Pulmonary artery endothelial cell (primary cell): ENCODE measurements at regions not wholly inside any gene's neighbourhood (a gene's known extent, or its start where the extent isn't known, plus 50 kb on each side); places are given as distances from the start of the nearest gene placed in this dataset.
"Not testable (repeated sequence)": the region's sequence is repeated elsewhere in the genome, so short reads cannot be mapped to it uniquely, and the experiment has no call there.

Experiments
- DNase-seq: peaks from one replicate; pipeline ENCODE4 v3.0.0-alpha.2; 2011; ENCODE audit warnings: low read depth, low spot score

GRCh38 chr12:87579091-87579490 is 450.1 kb downstream of the C12orf50 start:
- not testable (repeated sequence) for DNase-seq

DNA sequence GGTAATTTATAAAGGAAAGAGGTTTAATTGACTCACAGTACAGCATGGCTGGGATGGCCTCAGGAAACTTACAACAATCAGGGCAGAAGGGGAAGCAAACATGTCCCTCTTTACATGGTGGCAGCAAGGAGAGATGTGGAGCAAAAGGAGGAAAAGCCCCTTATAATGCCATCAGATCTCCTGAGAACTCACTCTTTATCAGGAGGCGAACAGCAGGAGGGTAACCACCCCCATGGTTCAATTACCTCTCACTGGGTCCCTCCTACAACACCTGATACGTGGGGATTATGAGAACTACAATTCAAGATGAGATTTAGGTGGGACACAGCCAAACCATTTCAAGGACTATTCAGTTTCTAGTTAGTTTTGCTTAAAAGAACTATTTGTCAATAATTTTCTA is 453.3 kb downstream of the C12orf50 start:
- no peak for DNase-seq

DNA sequence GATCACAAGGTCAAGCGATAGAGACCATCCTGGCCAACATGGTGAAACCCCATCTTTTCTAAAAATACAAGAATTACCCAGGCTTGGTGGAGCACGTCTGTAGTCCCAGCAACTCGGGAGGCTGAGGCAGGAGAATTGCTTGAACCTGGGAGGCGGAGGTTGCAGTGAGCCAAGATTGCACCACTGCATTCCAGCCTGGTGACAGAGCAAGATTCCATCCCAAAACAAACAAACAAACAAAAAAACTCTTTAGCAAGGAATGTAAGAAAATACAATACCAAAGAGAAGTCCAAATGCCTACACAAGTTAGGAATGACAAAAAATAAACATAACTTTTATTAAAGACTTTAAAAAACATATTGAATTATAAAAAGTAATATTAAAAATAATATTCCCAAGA is 462.3 kb downstream of the C12orf50 start:
- DNase-seq, result not testable (repeated sequence)

- no peak for DNase-seq
Observed at GRCh38 chr12:87556985-87557384, 472.2 kb downstream of the C12orf50 start.

DNA sequence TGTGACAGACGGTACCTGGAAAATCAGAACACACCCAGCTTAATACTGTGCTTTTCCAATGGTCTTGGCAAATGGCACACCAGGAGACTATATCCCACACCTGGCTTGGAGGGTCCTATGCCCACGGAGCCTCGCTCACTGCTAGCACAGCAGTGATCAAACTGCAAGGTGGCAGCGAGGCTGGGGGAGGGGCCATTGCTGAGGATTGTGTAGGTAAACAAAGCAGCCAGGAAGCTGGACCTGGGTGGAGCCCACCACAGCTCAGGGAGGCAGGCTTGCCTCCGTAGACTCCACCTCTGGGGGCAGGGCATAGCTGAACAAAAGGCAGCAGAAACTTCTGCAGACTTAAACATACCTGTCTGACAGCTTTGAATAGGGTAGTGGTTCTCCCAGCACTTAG is 498.0 kb downstream of the C12orf50 start:
- not testable (repeated sequence) for DNase-seq

GRCh38 chr12:87529413-87529812 is 499.8 kb downstream of the C12orf50 start:
- DNase-seq, result no peak

- no peak for DNase-seq
Observed at GRCh38 chr12:87520968-87521367, 508.2 kb downstream of the C12orf50 start.

- DNase-seq, result no peak
Observed at GRCh38 chr12:87518481-87518880, 510.7 kb downstream of the C12orf50 start.

- no peak for DNase-seq
Observed at GRCh38 chr12:87518036-87518435, 511.2 kb downstream of the C12orf50 start.

DNA sequence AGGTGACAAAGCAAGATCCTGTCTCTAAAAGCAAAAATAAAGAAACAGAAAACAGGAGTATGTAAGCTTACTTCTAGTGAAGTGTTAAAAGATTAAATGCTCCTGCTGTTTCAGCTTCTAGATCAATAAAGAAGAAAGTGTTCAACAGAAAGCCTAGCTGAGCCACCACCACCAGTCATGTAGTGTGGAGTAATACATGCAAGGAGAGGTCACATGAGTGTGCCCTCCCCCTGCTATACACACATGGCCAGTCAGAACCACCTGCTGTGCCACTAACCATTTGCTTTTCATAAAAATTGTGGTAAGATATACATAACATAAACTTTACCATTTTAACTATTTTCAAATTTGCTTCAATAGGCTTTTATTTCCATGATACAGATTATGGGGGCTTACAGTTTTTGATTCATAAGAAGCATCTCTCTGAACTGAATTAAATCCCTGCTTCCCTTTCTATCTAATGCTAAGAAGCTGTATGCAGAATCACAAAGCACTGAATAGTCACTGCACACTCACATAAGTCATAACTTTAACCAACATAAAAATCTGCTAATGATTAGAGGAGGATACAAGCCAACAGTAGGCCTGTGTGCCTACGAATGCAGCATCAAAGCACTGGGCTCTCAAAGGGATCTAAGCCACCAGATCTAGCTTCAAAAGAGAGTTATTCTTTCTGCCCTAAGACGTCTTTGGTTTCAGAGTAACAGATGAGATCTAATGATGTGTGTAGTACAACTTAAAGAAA is 515.5 kb downstream of the C12orf50 start:
- no peak for DNase-seq

DNA sequence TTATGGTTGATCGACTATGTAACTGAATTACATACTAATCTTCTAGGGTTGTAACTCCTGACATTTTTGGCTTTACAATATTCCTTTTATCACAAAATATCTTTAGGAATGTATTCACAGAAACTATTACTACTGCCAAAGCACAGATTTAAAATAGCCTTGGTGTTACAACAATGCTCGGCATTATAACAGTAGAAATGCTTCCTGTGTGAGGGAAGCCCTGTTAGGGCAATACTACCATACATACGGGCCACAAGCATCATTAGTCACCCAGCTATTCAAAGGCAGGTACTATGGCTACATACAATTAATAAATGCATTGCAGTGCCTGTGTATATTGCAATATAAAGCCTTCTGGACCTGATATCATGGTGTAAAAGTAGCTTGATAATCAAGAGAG is 517.8 kb downstream of the C12orf50 start:
- no peak for DNase-seq

- no peak for DNase-seq
Observed at GRCh38 chr12:87509237-87509820, 519.9 kb downstream of the C12orf50 start.

DNA sequence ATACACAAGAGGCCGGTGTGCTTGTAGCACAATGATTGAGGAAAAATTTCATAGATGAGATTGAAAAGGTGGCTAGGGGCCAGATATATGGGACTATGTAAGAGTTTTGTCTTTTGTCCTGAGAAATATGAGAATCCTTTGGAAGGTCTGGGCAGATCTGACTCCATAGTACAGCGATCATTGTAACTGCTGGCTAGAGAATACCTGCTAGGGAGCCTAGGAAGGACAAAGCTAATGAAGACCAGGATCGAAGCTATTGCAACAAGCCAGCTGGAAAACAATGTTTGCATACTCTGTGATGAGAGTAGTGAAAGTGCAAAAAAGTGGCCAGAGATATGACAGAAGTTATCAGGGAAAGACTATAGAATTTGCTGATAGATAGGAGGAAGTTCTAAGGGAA is 537.6 kb downstream of the C12orf50 start:
- DNase-seq, result no peak

- no peak for DNase-seq
Observed at GRCh38 chr12:87491089-87491488, 538.1 kb downstream of the C12orf50 start.

DNA sequence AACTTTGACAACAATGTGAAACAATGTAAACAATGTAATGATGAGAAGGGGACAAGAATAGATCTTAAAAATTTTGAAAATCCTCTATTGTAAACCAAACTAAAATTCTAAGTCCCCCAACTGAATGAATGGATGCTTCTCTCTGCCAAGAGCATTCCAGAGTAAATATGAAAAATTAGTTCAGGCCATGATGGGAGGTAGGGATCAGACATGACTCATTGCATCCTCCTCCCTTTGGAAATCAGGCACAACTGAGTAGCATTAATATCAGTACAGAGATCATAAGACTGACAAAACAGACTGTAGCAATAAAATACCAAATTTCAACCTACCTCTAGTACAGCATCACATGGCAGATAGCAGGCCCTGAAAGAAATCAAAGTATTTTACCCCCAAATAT is 559.9 kb downstream of the C12orf50 start:
- no peak for DNase-seq

DNA sequence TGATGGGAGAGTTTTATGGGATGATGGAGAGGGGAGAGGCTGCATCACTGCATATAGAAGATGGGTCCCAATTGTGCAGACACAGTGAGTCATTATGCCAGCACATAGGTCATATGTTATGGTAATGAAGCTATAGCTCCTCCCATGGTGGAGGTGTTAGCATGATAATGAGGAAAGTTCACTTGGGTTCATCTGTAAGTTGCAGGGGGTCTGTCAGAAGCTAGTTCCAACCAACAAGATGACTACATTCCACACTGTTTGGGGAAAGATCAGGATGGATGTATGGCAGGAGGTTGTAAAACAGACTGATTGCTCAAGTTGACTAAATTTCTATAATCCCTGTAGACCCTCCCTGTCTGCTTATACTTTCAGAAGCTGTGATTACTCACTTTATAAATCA is 561.3 kb downstream of the C12orf50 start:
- DNase-seq, result no peak

DNA sequence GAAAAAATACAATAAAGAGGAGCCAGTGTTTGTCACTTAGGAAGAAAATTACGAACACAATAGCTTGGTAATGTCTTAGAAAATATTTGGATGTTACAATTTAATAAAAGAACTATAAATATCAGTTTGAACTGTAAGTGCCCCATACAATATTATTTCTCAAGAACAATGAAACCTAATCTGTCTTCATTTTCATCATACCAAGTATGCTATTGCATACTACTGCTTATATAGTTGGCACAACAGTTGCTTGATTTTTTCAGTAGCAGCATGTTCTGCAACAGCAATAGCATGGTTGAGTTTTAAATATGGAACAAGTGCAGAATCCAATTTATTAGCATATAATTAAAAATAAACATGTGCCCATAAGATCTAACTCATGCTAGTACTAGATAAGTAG is 564.6 kb downstream of the C12orf50 start:
- no peak for DNase-seq

DNA sequence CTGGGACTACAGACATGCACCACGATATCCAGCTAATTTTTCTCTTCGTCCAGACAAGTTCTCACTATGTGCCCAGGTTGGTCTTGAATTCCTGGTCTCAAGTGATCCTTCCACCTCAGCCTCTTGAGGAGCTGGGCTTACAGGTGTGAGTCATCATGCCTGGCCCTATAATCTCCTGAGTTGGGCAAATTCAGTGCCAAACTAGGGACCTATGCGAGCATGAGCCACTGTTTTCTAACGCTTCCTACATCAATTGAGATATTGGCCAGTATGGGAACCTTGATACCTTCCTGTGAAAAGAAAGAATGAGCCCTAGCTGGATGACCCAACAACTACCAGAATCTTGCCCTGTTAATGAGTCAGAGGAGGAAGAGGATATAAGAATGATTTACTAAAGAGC is 585.2 kb downstream of the C12orf50 start:
- DNase-seq, result no peak

- no peak for DNase-seq
Observed at GRCh38 chr12:87441511-87441910, 587.7 kb downstream of the C12orf50 start.

GRCh38 chr12:87439990-87440827 is 589.0 kb downstream of the C12orf50 start:
- peak; percentile 73 for DNase-seq

DNA sequence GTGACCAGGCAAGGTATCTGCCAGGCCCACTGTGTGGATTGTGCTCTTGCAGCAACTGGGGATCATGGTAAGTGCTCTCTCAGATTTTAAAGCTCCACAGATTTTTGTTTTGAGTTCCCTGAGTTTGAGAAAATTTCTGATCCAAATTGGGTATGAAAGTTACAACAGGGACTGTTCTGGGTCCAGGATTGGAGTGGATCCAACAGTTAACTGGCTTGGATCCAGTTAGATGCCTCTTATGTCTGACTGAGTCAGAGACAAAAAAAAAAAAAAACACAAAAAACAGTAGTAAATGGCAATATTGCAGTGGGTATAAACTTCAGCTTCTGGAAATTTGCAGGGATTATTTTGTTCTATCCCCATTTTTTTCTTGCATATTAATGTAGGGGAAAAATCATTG is 598.8 kb downstream of the C12orf50 start:
- no peak for DNase-seq

DNA sequence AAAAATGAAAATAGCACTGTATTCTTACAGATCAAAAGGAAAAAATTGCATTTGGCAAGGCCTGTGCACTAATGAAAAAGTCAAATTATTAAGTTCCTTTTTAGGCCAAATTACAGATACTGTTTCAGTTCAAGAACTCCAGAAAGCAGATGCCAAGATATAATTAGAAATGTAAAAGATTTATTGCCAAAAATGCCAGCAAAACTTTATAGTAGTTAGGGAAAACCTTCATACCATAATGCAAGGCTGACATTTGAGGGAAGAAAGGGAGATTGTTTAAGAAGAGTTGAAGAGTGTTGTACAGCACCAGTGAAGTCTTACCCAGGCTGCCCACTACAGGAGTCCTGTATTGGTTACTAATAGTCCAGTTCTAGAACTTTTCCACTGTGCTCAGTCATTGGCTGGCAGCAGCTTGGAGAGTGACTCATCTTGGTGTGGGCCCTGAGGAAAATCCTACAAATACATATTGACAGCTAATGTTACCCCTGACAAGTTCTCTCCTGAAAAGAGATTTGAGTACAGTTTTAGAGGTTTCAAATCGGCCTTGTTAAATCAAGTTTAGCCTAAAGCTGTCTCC is 600.4 kb downstream of the C12orf50 start:
- no peak for DNase-seq
